Stimulated activated naive B cell treated with anti-CD40 and anti-IgM and Interleukin-4, amounts not matched to agents 10 μg/mL and 1 μg/mL and 100 μg/mL, for 72 hours (primary cell): ENCODE measurements at regions not wholly inside any gene's neighbourhood (a gene's known extent, or its start where the extent isn't known, plus 50 kb on each side); places are given as distances from the start of the nearest gene placed in this dataset.
A peak's percentile ranks its signal among the peaks of the same experiment; 100 is the strongest.

Experiments used
- ATAC-seq, 2 donors: fragments of 150-1000 bp; cut with Tn5 transposase; replicated peaks; 2 replicates each; pipeline ENCODE4 v1.10.0; 2021; ENCODE audit warnings: moderate library complexity in 1 of 2
- DNase-seq: peaks from one replicate; pipeline ENCODE4 v3.0.0; 2021
- H3K27ac Mint-ChIP-seq: one replicate; pipeline ENCODE4 v1.8.0; 2022; ENCODE audit warnings: mild to moderate bottlenecking, mixed read lengths
- H3K27me3 Mint-ChIP-seq, 2 donors: one replicate each; pipeline ENCODE4 v1.8.0; 2022; ENCODE audit warnings: mixed read lengths in 2 of 2
- H3K36me3 Mint-ChIP-seq, 2 donors: one replicate each; pipeline ENCODE4 v1.8.0; 2022; ENCODE audit warnings: mixed read lengths in 2 of 2, mild to moderate bottlenecking in 1 of 2
- H3K4me1 Mint-ChIP-seq, 2 donors: one replicate each; pipeline ENCODE4 v1.8.0; 2022; ENCODE audit warnings: mixed read lengths in 2 of 2, mild to moderate bottlenecking in 1 of 2
- H3K4me3 Mint-ChIP-seq, 2 donors: one replicate each; pipeline ENCODE4 v1.8.0; 2022; ENCODE audit warnings: mild to moderate bottlenecking in 2 of 2, mixed read lengths in 2 of 2, moderate library complexity in 1 of 2
- H3K9me3 Mint-ChIP-seq, 2 donors: one replicate each; pipeline ENCODE4 v1.8.0; 2022; ENCODE audit warnings: mixed read lengths in 2 of 2, mild to moderate bottlenecking in 1 of 2

DNA sequence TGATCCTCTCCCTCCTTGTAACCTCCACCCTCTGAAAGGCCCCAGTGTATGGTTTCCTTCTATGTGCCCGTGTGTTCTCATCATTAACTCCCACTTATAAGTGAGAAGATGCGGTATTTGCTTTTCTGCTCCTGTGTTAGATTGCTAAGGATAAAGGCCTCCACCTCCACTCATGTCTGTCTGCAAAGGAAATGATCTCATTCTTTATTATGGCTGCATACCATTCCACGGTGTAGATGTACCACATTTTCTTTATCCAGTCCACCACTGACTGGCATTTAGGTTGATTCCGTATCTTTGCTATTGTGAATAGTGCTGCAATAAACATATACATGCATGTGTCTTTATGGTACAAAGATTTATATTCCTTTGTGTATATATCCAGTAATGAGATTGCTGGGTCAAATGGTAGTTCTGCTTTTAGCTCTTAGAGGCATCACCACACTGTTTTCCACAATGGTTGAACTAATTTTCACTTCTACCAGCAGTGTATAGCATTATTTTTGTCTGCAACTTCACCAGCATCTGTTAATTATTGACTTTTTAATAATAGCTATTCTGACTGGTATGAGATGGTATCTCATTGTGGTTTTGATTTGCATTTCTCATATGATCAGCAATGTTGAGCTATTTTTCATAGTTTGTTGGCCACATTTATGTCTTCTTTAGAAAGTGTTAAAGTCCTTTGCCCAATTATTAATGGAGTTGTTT is 1030.9 kb downstream of the FSTL5 start:
- Mint-ChIP-seq H3K4me3 (no peak overlapping the region), H3K27me3 (no peaks in the 10 kb centered on the region), H3K27ac (no peak overlapping the region), H3K36me3 (no peaks in the 10 kb centered on the region), H3K9me3 (peaks cover 3 to 5% of the 10 kb centered on the region in 2 donors), H3K4me1 (no peaks in the 10 kb centered on the region)
- ATAC-seq (no peak), DNase-seq (no peak)

DNA sequence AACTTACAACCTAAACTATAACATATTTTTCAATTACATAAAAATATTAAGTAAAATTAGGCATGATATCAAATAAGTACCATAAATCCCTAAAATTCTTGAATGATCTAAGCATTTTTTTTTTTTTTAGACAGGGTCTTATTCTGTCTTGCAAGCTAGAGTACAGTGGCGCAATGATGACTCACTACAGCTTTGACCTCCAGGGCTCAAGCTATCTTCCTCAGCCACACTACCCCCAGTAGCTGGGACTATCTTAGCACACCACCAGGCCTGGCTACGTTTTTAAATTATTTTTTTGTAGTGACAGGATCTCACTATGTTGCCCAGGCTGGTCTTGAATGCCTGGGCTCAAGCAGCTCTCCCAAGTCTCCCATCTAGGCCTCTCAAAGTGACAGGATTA is 1042.3 kb downstream of the FSTL5 start:
- no peaks in the 10 kb centered on the region for H3K4me1 Mint-ChIP-seq
- DNase-seq: no peak

DNA sequence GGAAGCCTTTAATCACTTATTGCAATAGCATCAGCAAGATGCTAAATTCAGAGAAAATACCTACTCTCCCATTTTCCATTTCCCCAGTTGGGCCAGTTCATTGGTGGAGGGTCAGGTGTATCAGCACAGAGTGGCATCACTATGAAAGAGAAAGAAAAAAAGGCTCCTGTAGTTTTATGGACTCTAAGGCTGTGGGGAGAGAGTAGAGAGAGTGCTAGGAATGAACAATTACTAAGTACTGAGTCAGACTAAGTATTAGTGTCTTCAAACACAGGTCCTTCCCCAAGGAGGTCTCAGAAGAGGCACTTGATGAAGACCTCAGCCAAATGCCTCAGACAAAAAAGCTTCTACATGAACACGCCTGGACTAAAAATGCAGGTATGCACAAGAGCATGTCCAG is 1061.9 kb downstream of the FSTL5 start:
- no peaks in the 10 kb centered on the region for H3K4me1 Mint-ChIP-seq
- no peaks in the 10 kb centered on the region for H3K9me3 Mint-ChIP-seq
- ATAC-seq (peak in 1 of 2 donors; percentile 31), DNase-seq (no peak)
- no peaks in the 10 kb centered on the region for H3K36me3 Mint-ChIP-seq
- no peaks in the 10 kb centered on the region for H3K27me3 Mint-ChIP-seq
- no peak overlapping the region for H3K27ac Mint-ChIP-seq
- H3K4me3 Mint-ChIP-seq: no peak overlapping the region

More for the DNA sequence above, 1042.3 kb downstream of the FSTL5 start:
- no peaks in the 10 kb centered on the region for H3K36me3 Mint-ChIP-seq
- H3K27me3 Mint-ChIP-seq: no peaks in the 10 kb centered on the region
- H3K27ac Mint-ChIP-seq: no peak overlapping the region
- H3K9me3 Mint-ChIP-seq: peaks cover 2 to 14% of the 10 kb centered on the region in 2 donors
- ATAC-seq: no peak
- no peak overlapping the region for H3K4me3 Mint-ChIP-seq

DNA sequence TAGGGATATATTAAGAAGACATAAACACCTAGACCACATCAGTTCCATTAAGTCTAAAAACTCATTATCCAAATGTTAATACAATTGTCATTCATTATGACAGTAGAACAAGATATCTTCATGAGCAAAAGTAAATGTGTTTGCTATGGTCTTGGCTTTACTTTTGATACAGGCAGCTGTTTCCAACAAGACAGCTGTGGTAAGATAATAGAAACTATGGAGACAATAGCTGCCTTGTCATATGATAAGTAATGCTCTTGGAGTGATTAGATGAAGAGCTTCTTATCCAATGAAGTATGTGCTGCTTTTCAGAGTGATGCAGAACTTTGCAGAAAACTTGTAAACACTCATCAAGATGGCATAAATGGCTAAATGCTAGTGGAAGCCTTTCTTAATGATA is 1066.0 kb downstream of the FSTL5 start:
- H3K27ac Mint-ChIP-seq: no peak overlapping the region
- no peak for DNase-seq
- ATAC-seq: no peak
- H3K36me3 Mint-ChIP-seq: no peaks in the 10 kb centered on the region
- H3K27me3 Mint-ChIP-seq: no peaks in the 10 kb centered on the region
- H3K9me3 Mint-ChIP-seq: no peaks in the 10 kb centered on the region
- no peak overlapping the region for H3K4me3 Mint-ChIP-seq
- no peaks in the 10 kb centered on the region for H3K4me1 Mint-ChIP-seq

DNA sequence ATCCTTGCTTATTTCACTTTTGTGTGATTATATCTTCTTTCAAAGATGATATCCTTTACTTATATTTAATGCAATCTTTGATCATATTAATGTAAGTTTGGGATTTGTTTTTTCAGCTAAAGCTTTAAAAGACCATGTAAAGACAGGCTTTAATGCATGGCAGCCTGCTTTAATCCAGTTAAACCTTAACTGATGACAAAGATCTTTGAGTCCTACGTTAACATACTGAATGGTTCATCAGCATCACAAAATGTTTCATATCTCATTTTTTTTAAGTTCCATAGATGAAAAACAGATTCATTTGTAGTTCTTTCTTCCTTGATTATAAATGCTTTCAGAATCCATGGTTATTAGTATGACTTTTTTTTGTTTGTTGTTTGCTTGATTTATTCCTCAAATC is 1102.8 kb downstream of the FSTL5 start:
- no peaks in the 10 kb centered on the region for H3K4me1 Mint-ChIP-seq
- no peak for ATAC-seq
- DNase-seq: no peak

More for the DNA sequence above, 1102.8 kb downstream of the FSTL5 start:
- H3K36me3 Mint-ChIP-seq: no peaks in the 10 kb centered on the region
- H3K27ac Mint-ChIP-seq: no peak overlapping the region
- H3K27me3 Mint-ChIP-seq: no peaks in the 10 kb centered on the region
- peaks cover 0 to 2% of the 10 kb centered on the region in 2 donors for H3K9me3 Mint-ChIP-seq
- no peak overlapping the region for H3K4me3 Mint-ChIP-seq
